GM13977 (cell line): ENCODE measurements at regions not wholly inside any gene's neighbourhood (a gene's known extent, or its start where the extent isn't known, plus 50 kb on each side); places are given as distances from the start of the nearest gene placed in this dataset.

Experiments
- DNase-seq: peaks from one replicate; pipeline ENCODE4 v3.0.0; 2012; ENCODE audit warnings: low spot score
- CTCF ChIP-seq: IDR thresholded peaks from 2 replicates; pipeline ENCODE4 v1.5.1; 2012; ENCODE audit warnings: mild to moderate bottlenecking, control low read depth; ENCODE audit not compliant: insufficient read depth; ENCODE audit errors: extremely low read depth, missing control alignments
- in situ Hi-C: fragments of 300-500 bp; cut with MboI; formaldehyde crosslinking; loops from one replicate; pipeline ENCODE4 v1.12.0; 2022; ENCODE audit warnings: low sequenced_read_pairs, low pct_unique_long_range_greater_than_20kb, mixed read lengths, inconsistent platforms; ENCODE audit not compliant: unreplicated experiment

DNA sequence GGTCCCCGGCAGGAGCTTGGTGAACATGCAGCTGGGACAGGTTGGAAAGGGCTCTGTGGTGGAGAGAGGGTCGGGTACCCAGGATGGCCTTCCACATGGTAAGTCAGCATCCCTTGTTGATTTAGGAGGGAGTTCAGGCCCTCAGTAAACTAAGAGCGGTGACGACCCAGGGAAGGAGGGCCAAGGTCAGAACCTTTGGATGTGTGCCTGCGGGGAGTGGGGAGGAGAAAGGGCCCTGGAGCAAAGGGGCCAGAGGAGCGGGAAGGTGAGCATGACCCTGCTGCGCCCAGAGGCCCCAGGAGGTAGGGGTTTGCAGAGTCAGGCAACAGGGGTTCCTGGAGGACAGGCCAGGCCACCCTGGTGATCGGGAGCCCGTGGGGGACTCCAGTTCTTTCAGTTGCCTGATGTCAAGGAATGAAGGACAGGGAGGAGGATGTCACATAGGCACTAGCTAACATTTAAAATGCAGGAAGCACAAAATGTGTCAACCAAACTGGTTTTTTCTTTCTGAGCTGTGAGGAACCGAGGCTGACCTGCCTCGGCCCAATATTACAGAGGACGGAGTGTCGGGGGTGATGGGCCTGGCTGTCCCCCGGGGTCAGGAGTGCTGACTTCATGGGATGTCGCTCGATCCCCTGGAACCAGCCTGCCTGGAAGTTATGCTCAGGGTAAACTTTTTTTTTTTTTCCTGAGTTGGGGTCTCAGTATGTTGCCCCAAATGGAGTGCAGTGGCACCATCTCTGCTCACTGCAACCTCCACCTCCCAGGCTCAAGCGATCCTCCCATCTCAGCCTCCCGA, 117.4 kb upstream of the SLC45A1 start:
- no peak for DNase-seq
- TF ChIP-seq CTCF: no peak
- in situ Hi-C loops: no loop called here

DNA sequence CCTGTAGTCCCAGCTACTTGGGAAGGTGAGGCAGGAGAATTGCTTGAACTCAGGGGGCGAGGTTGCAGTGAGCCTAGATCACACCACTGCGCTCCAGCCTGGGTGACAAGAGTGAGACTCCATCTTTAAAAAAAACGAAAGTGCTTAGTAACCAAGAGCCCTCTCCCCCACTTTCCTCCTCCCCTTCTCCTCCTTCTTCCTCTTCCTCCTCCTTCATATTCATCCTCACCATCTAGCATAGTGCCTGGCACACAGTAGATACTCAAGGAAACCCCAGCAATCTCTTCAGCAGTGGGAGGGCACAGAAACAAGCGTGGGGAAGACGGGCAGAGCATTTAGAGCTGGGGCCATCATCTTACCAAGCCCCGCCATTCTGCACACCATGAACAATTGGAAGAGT, 119.4 kb upstream of the SLC45A1 start:
- no peak for DNase-seq
- in situ Hi-C loops: no loop called here

DNA sequence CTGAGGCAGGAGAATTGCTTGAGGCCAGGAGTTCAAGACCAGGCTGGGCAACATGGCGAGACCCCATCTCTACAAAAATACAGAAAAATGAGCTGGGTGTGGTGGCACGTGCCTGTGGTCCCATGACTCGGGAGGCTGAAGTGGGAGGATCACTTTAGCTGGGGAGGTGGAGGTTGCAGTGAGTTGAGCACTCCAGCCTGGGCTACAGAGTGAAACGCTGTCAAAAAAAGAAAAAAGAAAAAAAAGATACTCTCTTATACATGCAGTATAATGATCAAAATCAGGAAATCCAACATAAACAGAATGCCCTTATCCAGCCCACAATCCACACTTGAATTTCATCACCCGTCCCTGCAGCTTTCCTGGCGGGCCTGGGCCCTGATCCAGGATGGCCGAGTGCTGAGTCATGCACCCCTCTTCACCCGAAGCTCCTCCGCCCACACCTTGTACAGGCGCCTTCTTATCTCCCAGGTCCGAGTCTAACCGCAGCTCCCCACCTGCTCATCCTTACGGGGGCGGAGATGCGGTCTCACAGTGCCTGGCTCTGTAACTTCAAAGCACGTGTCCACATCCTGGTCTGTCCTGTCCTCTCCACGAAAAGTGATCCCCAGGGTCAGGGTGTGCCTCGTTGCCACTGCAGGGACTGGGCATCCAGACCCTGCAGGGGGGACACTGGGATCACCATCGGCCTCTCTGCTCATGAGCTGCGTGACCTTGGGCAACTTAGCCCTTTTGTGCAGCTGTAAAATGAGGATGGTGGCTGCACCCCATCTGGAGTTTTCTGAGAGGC, 120.2 kb upstream of the SLC45A1 start:
- DNase-seq: no peak
- TF ChIP-seq CTCF: no peak
- in situ Hi-C loops: no loop called here

More for the DNA sequence above, 119.4 kb upstream of the SLC45A1 start:
- TF ChIP-seq CTCF: no peak

DNA sequence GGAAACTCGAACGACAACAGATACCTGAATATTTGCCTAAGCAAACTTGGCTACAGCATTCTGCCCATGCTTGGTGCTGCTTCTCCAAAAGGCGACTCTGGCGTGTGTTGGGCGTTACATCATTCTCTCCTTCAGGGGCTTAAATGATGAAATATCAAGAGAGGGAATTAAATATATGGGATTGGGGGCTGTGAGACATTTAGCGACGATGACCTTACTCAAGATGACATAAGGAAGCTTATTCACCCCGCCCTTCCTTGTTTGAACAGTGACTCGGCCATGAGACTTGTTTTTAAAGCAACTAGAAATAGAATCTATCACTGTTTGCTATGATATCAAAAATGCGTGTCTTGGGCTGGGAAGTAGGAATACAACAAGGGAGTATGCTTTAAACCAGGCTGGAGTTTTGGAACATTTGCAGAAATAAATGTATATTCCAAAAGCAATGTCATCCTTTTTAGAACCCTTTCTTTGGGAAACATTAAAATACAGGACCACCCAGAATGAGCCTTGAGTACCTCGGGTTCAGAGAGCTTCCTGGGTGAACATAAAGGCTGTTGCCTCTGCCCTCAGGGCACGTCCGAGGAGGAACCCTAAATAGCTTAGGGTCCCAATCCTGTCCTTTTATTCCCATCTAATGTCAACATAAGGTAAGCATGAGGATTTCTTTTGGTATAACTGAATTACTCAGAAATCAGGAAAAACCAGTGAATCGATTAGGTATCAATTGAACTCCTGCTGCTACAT, 123.3 kb upstream of the SLC45A1 start:
- no peak for DNase-seq
- in situ Hi-C loops: no loop called here
- no peak for TF ChIP-seq CTCF

- no peak for DNase-seq
- in situ Hi-C loops: no loop called here
- TF ChIP-seq CTCF: no peak
These were observed 124.0 kb upstream of the SLC45A1 start for GRCh38 chr1:8193840-8194406.

DNA sequence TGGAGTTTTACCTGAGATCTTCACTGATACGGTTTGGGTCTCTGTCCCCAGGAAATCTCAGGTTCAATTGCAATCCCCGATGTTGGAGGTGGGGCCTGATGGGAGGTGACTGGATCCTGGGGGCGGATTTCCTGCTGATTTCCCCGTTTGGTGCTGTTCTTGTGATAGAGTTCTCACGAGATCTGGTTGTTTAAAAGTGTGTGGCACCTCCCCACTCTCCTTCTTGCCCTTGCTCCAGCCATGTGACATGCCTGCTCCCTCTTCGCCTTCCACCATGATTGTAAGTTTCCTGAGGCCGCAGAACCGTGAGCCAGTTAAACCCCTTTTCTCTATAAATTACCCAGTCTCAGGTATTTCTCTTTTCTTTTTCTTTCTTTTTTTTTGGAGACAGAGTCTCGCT, 126.4 kb upstream of the SLC45A1 start:
- in situ Hi-C loops: no loop called here
- no peak for TF ChIP-seq CTCF
- no peak for DNase-seq
